GM12891 (cell line): ENCODE measurements at regions not wholly inside any gene's neighbourhood (a gene's known extent, or its start where the extent isn't known, plus 50 kb on each side); places are given as distances from the start of the nearest gene placed in this dataset.

Source experiments
- POLR2A ChIP-seq: IDR thresholded peaks from 2 replicates; pipeline ENCODE4 v1.6.1; 2011; ENCODE audit warnings: low read depth, low read length, control low read depth
- POLR2AphosphoS5 ChIP-seq: IDR thresholded peaks from 2 replicates; pipeline ENCODE4 v1.6.1; 2011; ENCODE audit warnings: low read depth, low read length, control low read depth
- TAF1 ChIP-seq: IDR thresholded peaks from 2 replicates; pipeline ENCODE4 v1.6.1; 2011; ENCODE audit warnings: low read depth, low read length, control low read depth

DNA sequence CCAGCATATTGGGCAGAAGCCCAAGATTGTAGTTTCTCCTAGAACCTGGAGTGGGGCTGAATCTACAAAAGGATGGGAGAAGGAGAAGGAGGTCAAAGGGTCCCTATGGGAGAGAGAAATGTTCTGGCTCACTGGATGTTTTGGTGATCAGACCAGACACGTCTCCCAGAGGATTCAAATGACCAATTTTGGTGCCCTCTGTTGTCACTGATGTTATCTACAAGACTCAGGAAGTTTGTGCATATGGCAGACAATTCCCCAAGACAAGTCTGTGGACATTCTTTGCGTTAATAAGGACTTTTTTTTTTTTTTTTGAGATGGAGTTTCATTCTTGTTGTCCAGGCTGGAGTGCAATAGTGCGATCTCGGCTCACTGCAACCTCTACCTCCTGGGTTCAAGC lies 137.2 kb upstream of the SMARCA2 start:
- TF ChIP-seq POLR2A (no peak), TAF1 (no peak), POLR2AphosphoS5 (no peak)
